HL-60 (cell line): ENCODE measurements at regions not wholly inside any gene's neighbourhood (a gene's known extent, or its start where the extent isn't known, plus 50 kb on each side); places are given as distances from the start of the nearest gene placed in this dataset.

Experiments used
- DNase-seq, 2 experiments: peaks; one replicate each; pipeline ENCODE4 v3.0.0-alpha.2; 2010 to 2020; ENCODE audit warnings: low read depth in 1 of 2, low spot score in 1 of 2
- H3K27ac ChIP-seq: fragments of 250-450 bp; sonication (Bioruptor Pico); replicated peaks from 2 replicates; pipeline ENCODE4 v1.5.1; 2020; ENCODE audit warnings: mild to moderate bottlenecking, moderate library complexity
- H3K27me3 ChIP-seq: fragments of 250-450 bp; sonication (Bioruptor Pico); 2 replicates; pipeline ENCODE4 v1.5.1; 2021; ENCODE audit warnings: mild to moderate bottlenecking, moderate library complexity; ENCODE audit not compliant: insufficient read depth, poor library complexity, severe bottlenecking
- H3K4me3 ChIP-seq: replicated peaks from 2 replicates; pipeline ENCODE4 v1.5.1; 2011; ENCODE audit warnings: mild to moderate bottlenecking, control low read depth, low read length; ENCODE audit not compliant: insufficient read depth
- CTCF ChIP-seq: IDR thresholded peaks from one replicate; pipeline ENCODE4 v1.5.1; 2011; ENCODE audit warnings: low read length, control low read depth, inconsistent platforms; ENCODE audit not compliant: insufficient read depth
- GABPA ChIP-seq: IDR thresholded peaks from 2 replicates; pipeline ENCODE4 v1.6.1; 2012; ENCODE audit warnings: low read depth
- POLR2AphosphoS5 ChIP-seq: IDR thresholded peaks from 2 replicates; pipeline ENCODE4 v1.6.1; 2012; ENCODE audit warnings: low read depth
- REST ChIP-seq: IDR thresholded peaks from 2 replicates; pipeline ENCODE4 v1.6.1; 2012; ENCODE audit warnings: low read depth; ENCODE audit not compliant: insufficient replicate concordance
- SPI1 ChIP-seq: IDR thresholded peaks from 2 replicates; pipeline ENCODE4 v1.6.1; 2012; ENCODE audit warnings: low read depth, mild to moderate bottlenecking, borderline replicate concordance

GRCh38 chr11:21675049-21675616 lies 517.8 kb upstream of the ANO5 start:
- Histone ChIP-seq H3K4me3 (no peak overlapping the region), H3K27me3 (no peaks in the 10 kb centered on the region), H3K27ac (no peak overlapping the region)
- no peak for TF ChIP-seq GABPA
- no peak for TF ChIP-seq CTCF
- no peak for TF ChIP-seq POLR2AphosphoS5
- no peak for DNase-seq

- Histone ChIP-seq H3K27ac (no peak overlapping the region), H3K27me3 (no peaks in the 10 kb centered on the region), H3K4me3 (no peak overlapping the region)
- DNase-seq = no peak
- TF ChIP-seq GABPA (no peak), SPI1 (no peak), POLR2AphosphoS5 (no peak), CTCF (no peak), REST (no peak)
Observed at GRCh38 chr11:21687643-21688042, 505.2 kb upstream of the ANO5 start.

GRCh38 chr11:21704539-21704938 lies 488.3 kb upstream of the ANO5 start:
- TF ChIP-seq REST (no peak), POLR2AphosphoS5 (no peak), SPI1 (no peak), GABPA (no peak), CTCF (no peak)
- no peak for DNase-seq
- H3K27me3 ChIP-seq = no peaks in the 10 kb centered on the region

GRCh38 chr11:21707116-21707739 lies 485.7 kb upstream of the ANO5 start:
- Histone ChIP-seq H3K27me3 (no peaks in the 10 kb centered on the region), H3K4me3 (no peak overlapping the region), H3K27ac (no peak overlapping the region)
- DNase-seq = no peak
- TF ChIP-seq CTCF (no peak), SPI1 (no peak), REST (no peak)

More at GRCh38 chr11:21704539-21704938, 488.3 kb upstream of the ANO5 start:
- Histone ChIP-seq H3K27ac (no peak overlapping the region), H3K4me3 (no peak overlapping the region)
